Loucy (cell line): ENCODE measurements at regions not wholly inside any gene's neighbourhood (a gene's known extent, or its start where the extent isn't known, plus 50 kb on each side); places are given as distances from the start of the nearest gene placed in this dataset.

ENCODE experiments used
- H2AFZ ChIP-seq: fragments of 200-600 bp; sonication (generic); 2 replicates; pipeline ENCODE4 v1.6.0; 2016; ENCODE audit warnings: antibody characterized with exemption, mild to moderate bottlenecking, low read length, moderate library complexity
- H3F3A ChIP-seq: fragments of 200-600 bp; 2 replicates; pipeline ENCODE4 v1.6.0; 2016; ENCODE audit warnings: antibody characterized with exemption, low read depth, mild to moderate bottlenecking
- H3K27me3 ChIP-seq: fragments of 200-600 bp; sonication (generic); 2 replicates; pipeline ENCODE4 v1.6.1; 2014; ENCODE audit warnings: low read length, mild to moderate bottlenecking; ENCODE audit not compliant: insufficient read depth, poor library complexity, severe bottlenecking
- H3K36me3 ChIP-seq: fragments of 200-600 bp; sonication (generic); 2 replicates; pipeline ENCODE4 v1.6.1; 2016; ENCODE audit warnings: low read length; ENCODE audit not compliant: insufficient read depth
- H3K4me1 ChIP-seq: fragments of 200-600 bp; sonication (generic); 2 replicates; pipeline ENCODE4 v1.5.1; 2014; ENCODE audit warnings: low read length, mild to moderate bottlenecking; ENCODE audit not compliant: insufficient read depth, poor library complexity, severe bottlenecking
- H3K4me2 ChIP-seq: fragments of 200-600 bp; sonication (generic); 2 replicates; pipeline ENCODE4 v1.6.0; 2014; ENCODE audit warnings: antibody characterized with exemption, low read length, low read depth, mild to moderate bottlenecking; ENCODE audit not compliant: poor library complexity, severe bottlenecking
- H3K4me3 ChIP-seq: fragments of 200-600 bp; sonication (generic); 2 replicates; pipeline ENCODE4 v1.5.1; 2014; ENCODE audit warnings: low read length, mild to moderate bottlenecking, mixed read lengths; ENCODE audit not compliant: poor library complexity, severe bottlenecking
- H3K79me2 ChIP-seq: fragments of 200-600 bp; sonication (generic); 2 replicates; pipeline ENCODE4 v1.6.1; 2014; ENCODE audit warnings: low read length; ENCODE audit not compliant: insufficient read depth
- H3K9ac ChIP-seq: fragments of 200-600 bp; sonication (generic); 2 replicates; pipeline ENCODE4 v1.6.0; 2014; ENCODE audit warnings: mild to moderate bottlenecking, low read depth, low read length, moderate library complexity; ENCODE audit not compliant: poor library complexity, severe bottlenecking
- H3K9me2 ChIP-seq: fragments of 200-600 bp; sonication (generic); replicated peaks from 2 replicates; pipeline ENCODE4 v1.6.1; 2016; ENCODE audit warnings: low read depth, low read length, mixed read lengths
- H3K9me3 ChIP-seq: fragments of 200-600 bp; sonication (generic); 2 replicates; pipeline ENCODE4 v1.6.1; 2014; ENCODE audit warnings: mild to moderate bottlenecking, antibody characterized with exemption, low read length, low read depth; ENCODE audit not compliant: insufficient read depth
- H4K20me1 ChIP-seq: fragments of 200-600 bp; sonication (generic); 2 replicates; pipeline ENCODE4 v1.6.0; 2014; ENCODE audit warnings: antibody characterized with exemption, low read length, mild to moderate bottlenecking; ENCODE audit not compliant: insufficient read depth, poor library complexity, severe bottlenecking
- EZH2phosphoT487 ChIP-seq: fragments of 200-600 bp; IDR thresholded peaks from 2 replicates; pipeline ENCODE4 v1.6.1; 2018; ENCODE audit warnings: antibody characterized with exemption, mild to moderate bottlenecking, moderate library complexity, borderline replicate concordance
- TF ChIP-seq, protein P1 (sequence below): fragments of 200-600 bp; sonication (generic); conservative IDR thresholded peaks from 2 replicates; pipeline ENCODE4 v1.5.1; 2014; ENCODE audit warnings: mild to moderate bottlenecking, antibody characterized with exemption, low read length

DNA sequence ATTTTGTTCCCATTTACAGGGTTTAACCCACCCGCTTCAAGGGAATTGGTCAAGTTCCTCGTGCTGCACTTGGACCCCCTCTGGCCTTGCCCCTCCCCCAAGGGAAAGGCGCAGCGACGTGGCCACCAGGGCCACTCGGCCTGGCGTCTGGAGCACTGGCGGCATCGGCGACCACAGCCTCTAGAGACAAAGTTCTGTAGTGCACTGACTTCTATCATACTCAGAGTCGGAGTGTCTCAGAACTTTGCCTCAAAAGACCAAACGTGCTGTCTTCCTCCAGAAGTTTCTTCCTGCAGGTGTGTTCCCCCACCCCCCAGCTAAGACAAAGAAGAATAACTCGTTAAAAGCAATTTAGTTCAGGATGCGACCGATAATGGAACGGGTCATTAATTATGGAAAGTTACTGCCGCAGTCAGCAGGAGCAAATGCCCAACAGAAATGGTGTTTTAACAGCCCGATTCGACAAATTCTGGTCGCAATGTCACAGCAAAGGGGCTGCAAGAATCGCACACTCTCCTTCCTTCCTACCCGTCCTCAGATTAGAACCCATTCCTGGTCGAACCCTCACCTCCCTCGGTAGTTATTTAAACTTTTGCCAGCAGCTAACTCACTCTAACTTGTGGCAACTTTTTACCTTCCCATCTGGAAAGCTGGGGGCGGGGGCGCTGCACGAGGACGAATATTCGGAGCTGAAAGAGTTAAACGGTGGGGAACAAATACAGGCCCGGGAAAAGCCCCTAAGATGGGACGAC, 202.1 kb upstream of the NFE2L3 start:
- Histone ChIP-seq H2AFZ (peak overlapping the region; percentile 82), H3K27me3 (peaks cover 14% of the 10 kb centered on the region), H3K9me3 (no peaks in the 10 kb centered on the region), H3K4me2 (peak overlapping the region; percentile 96), H3K36me3 (no peaks in the 10 kb centered on the region), H3K4me1 (peaks cover 22% of the 10 kb centered on the region), H3K9ac (peak overlapping the region; percentile 69), H3K79me2 (peaks cover 4% of the 10 kb centered on the region; the same call in 1 of the 2 replicates), H3K4me3 (peak overlapping the region; percentile 83), H3F3A (no peaks in the 10 kb centered on the region), H4K20me1 (no peaks in the 10 kb centered on the region), H3K9me2 (no peaks in the 10 kb centered on the region)
- no peak for TF ChIP-seq EZH2phosphoT487
- TF ChIP-seq, protein P1, sequence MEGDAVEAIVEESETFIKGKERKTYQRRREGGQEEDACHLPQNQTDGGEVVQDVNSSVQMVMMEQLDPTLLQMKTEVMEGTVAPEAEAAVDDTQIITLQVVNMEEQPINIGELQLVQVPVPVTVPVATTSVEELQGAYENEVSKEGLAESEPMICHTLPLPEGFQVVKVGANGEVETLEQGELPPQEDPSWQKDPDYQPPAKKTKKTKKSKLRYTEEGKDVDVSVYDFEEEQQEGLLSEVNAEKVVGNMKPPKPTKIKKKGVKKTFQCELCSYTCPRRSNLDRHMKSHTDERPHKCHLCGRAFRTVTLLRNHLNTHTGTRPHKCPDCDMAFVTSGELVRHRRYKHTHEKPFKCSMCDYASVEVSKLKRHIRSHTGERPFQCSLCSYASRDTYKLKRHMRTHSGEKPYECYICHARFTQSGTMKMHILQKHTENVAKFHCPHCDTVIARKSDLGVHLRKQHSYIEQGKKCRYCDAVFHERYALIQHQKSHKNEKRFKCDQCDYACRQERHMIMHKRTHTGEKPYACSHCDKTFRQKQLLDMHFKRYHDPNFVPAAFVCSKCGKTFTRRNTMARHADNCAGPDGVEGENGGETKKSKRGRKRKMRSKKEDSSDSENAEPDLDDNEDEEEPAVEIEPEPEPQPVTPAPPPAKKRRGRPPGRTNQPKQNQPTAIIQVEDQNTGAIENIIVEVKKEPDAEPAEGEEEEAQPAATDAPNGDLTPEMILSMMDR, result no peak

DNA sequence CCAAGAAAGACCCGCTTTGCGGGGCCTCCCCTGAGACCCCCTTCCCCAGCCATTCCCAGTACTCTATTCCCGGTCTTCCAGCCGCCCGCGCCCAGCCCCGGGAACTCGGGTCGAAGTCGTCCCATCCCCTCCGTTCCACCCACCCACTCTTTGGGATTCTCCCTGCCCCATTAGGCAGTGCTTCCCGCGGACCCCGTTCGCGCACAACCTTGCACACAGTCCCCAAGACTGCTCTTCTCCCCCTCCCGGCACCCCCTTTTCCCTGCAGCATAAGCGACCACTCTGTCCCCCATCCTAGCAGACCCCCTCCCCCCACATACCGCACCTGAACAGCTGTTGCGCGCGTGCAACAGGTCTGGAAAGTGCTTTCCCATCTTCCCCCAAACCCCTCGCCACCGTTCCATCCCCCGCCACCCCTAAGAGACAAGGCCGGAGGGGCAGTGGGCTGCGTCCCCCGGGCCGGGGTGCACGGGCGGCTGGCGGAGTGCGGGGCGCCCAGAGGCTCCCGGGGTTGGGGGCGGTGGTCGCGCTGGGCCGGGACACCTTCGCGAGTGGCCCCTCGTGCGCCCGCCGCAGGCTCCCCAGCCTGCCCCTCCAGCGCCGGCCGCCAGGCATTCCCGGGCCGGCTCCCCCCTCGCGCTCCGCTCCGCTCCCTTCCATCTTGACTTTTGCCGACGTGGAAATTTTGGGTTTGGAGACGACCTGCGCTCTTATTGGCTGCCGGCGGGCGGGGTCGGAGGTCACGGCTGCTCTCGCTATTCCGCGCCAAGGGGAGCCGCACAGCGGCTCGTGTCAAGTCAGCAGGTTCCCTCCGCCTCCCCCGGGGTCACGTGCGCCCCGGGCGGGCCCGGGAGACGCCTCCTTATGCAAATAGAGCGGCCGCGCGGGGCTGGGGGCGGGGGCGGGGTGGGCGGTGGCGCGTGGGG, 201.2 kb upstream of the NFE2L3 start:
- peak overlapping the region; percentile 83 for H3K4me3 ChIP-seq
- H3K79me2 ChIP-seq, result peaks cover 4% of the 10 kb centered on the region; the same call in 1 of the 2 replicates
- no peaks in the 10 kb centered on the region for H3F3A ChIP-seq
- H2AFZ ChIP-seq, result peak overlapping the region; percentile 82
- H3K4me1 ChIP-seq, result peaks cover 22% of the 10 kb centered on the region
- H3K27me3 ChIP-seq, result peaks cover 20% of the 10 kb centered on the region
- H3K9me3 ChIP-seq, result no peaks in the 10 kb centered on the region
- no peaks in the 10 kb centered on the region for H3K9me2 ChIP-seq
- no peaks in the 10 kb centered on the region for H4K20me1 ChIP-seq
- H3K4me2 ChIP-seq, result peak overlapping the region; percentile 96
- no peak for TF ChIP-seq EZH2phosphoT487
- TF ChIP-seq, protein P1, result no peak
- peak overlapping the region; percentile 69 for H3K9ac ChIP-seq
- H3K36me3 ChIP-seq, result no peaks in the 10 kb centered on the region

DNA sequence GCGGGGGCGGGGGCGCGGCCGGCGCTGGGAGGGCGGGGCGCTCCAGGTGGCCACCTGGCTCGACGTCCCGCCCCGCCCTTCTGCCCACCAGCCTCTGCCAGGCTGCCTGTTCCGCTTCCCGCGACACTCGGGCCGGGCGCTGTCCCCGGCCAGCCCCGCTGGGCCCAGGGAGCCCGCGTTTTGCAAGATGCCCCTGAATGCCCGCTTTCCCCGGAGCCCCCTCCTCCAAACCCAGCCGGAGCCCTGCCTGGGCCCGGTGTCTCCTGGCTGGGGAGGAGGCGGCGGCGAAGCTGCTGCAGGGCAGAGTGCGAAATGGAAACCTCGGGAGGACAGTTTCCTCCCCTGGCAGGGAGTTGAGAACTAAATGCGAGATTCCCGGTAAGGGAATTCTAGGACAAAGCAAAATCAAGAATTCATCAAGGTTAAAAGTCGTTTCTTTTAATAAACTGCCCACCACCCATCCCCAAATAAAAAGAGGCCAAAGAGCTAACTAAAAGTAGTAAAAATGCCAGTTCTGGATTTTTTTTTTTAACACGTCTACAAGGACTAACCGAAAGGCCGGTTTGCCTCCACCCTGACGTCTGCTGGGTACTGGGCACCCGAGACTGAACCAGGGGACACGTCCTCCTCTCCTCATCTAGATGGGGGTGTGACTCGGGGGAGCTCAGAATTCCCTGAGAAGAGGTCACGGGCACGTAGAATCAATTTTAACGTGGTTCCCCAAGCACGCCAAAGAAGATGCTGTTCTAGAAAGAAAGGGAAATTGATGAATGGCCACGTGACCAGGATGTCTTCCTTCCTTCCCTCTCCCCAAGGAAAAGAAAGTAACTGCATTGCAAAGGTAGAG, 200.4 kb upstream of the NFE2L3 start:
- Histone ChIP-seq H3K27me3 (peaks cover 20% of the 10 kb centered on the region), H3F3A (no peaks in the 10 kb centered on the region), H3K4me2 (peak overlapping the region; percentile 85), H3K36me3 (no peaks in the 10 kb centered on the region), H4K20me1 (no peaks in the 10 kb centered on the region), H3K9me3 (no peaks in the 10 kb centered on the region), H3K9ac (peak overlapping the region; percentile 57), H3K4me1 (peaks cover 22% of the 10 kb centered on the region), H3K9me2 (no peaks in the 10 kb centered on the region), H3K79me2 (peaks cover 4% of the 10 kb centered on the region; the same call in 1 of the 2 replicates), H3K4me3 (peak overlapping the region; percentile 73), H2AFZ (peak overlapping the region; percentile 90)
- TF ChIP-seq, protein P1, result no peak
- TF ChIP-seq EZH2phosphoT487, result no peak
